NCI-H460 (cell line): ENCODE measurements at regions not wholly inside any gene's neighbourhood (a gene's known extent, or its start where the extent isn't known, plus 50 kb on each side); places are given as distances from the start of the nearest gene placed in this dataset.
A peak's percentile ranks its signal among the peaks of the same experiment; 100 is the strongest.

Experiments
- DNase-seq: peaks from one replicate; pipeline ENCODE4 v3.0.0-alpha.2; 2016; ENCODE audit warnings: low read depth; ENCODE audit errors: extremely low read depth

- no peak for DNase-seq
Measured at GRCh38 chr12:82625523-82625922, 61.2 kb upstream of the TMTC2 start.

- DNase-seq = no peak
Measured at GRCh38 chr12:82627799-82628198, 58.9 kb upstream of the TMTC2 start.

- peak; percentile 40 for DNase-seq
Measured at GRCh38 chr12:82634495-82635258, 52.0 kb upstream of the TMTC2 start.

- DNase-seq = peak; percentile 44
Measured at GRCh38 chr12:82635263-82635662, 51.4 kb upstream of the TMTC2 start.
